HL-60 (cell line): ENCODE measurements at regions not wholly inside any gene's neighbourhood (a gene's known extent, or its start where the extent isn't known, plus 50 kb on each side); places are given as distances from the start of the nearest gene placed in this dataset.
"Not testable (repeated sequence)": the region's sequence is repeated elsewhere in the genome, so short reads cannot be mapped to it uniquely, and the experiment has no call there.

ENCODE experiments used
- DNase-seq, 2 experiments: peaks; one replicate each; pipeline ENCODE4 v3.0.0-alpha.2; 2010 to 2020; ENCODE audit warnings: low read depth in 1 of 2, low spot score in 1 of 2
- H3K27ac ChIP-seq: fragments of 250-450 bp; sonication (Bioruptor Pico); replicated peaks from 2 replicates; pipeline ENCODE4 v1.5.1; 2020; ENCODE audit warnings: mild to moderate bottlenecking, moderate library complexity
- H3K27me3 ChIP-seq: fragments of 250-450 bp; sonication (Bioruptor Pico); 2 replicates; pipeline ENCODE4 v1.5.1; 2021; ENCODE audit warnings: mild to moderate bottlenecking, moderate library complexity; ENCODE audit not compliant: insufficient read depth, poor library complexity, severe bottlenecking
- H3K4me3 ChIP-seq: replicated peaks from 2 replicates; pipeline ENCODE4 v1.5.1; 2011; ENCODE audit warnings: mild to moderate bottlenecking, control low read depth, low read length; ENCODE audit not compliant: insufficient read depth
- CTCF ChIP-seq: IDR thresholded peaks from one replicate; pipeline ENCODE4 v1.5.1; 2011; ENCODE audit warnings: low read length, control low read depth, inconsistent platforms; ENCODE audit not compliant: insufficient read depth
- GABPA ChIP-seq: IDR thresholded peaks from 2 replicates; pipeline ENCODE4 v1.6.1; 2012; ENCODE audit warnings: low read depth
- POLR2AphosphoS5 ChIP-seq: IDR thresholded peaks from 2 replicates; pipeline ENCODE4 v1.6.1; 2012; ENCODE audit warnings: low read depth
- REST ChIP-seq: IDR thresholded peaks from 2 replicates; pipeline ENCODE4 v1.6.1; 2012; ENCODE audit warnings: low read depth; ENCODE audit not compliant: insufficient replicate concordance
- SPI1 ChIP-seq: IDR thresholded peaks from 2 replicates; pipeline ENCODE4 v1.6.1; 2012; ENCODE audit warnings: low read depth, mild to moderate bottlenecking, borderline replicate concordance

- H3K4me3 ChIP-seq, result no peak overlapping the region
- no peak for DNase-seq
Observed at GRCh38 chr4:23422878-23423277, 467.0 kb downstream of the PPARGC1A start.

GRCh38 chr4:23413631-23414030, 476.2 kb downstream of the PPARGC1A start:
- H3K4me3 ChIP-seq, result no peak overlapping the region
- no peak for TF ChIP-seq SPI1
- TF ChIP-seq CTCF, result no peak
- TF ChIP-seq REST, result no peak
- no peak for TF ChIP-seq POLR2AphosphoS5
- TF ChIP-seq GABPA, result no peak
- no peak for DNase-seq
- no peaks in the 10 kb centered on the region for H3K27me3 ChIP-seq
- H3K27ac ChIP-seq, result no peak overlapping the region

More at GRCh38 chr4:23422878-23423277, 467.0 kb downstream of the PPARGC1A start:
- Histone ChIP-seq H3K27ac (no peak overlapping the region), H3K27me3 (no peaks in the 10 kb centered on the region)
- TF ChIP-seq REST (no peak), SPI1 (no peak), GABPA (no peak), POLR2AphosphoS5 (no peak), CTCF (no peak)

- H3K27ac ChIP-seq, result no peak overlapping the region
- H3K27me3 ChIP-seq, result no peaks in the 10 kb centered on the region
- TF ChIP-seq CTCF, result no peak
- no peak for TF ChIP-seq GABPA
- TF ChIP-seq SPI1, result no peak
- no peak for TF ChIP-seq REST
- no peak for TF ChIP-seq POLR2AphosphoS5
- no peak for DNase-seq
- no peak overlapping the region for H3K4me3 ChIP-seq
Observed at GRCh38 chr4:23412701-23413100, 477.1 kb downstream of the PPARGC1A start.

- not testable (repeated sequence) for H3K4me3 ChIP-seq, H3K27me3 ChIP-seq, H3K27ac ChIP-seq
- peak in 1 of 2 experiments; percentile 26 for DNase-seq
Observed at GRCh38 chr4:23408913-23409312, 480.9 kb downstream of the PPARGC1A start.
